Pancreas (tissue), 10 donors: ENCODE measurements at regions not wholly inside any gene's neighbourhood (a gene's known extent, or its start where the extent isn't known, plus 50 kb on each side); places are given as distances from the start of the nearest gene placed in this dataset.
A peak's percentile ranks its signal among the peaks of the same experiment; 100 is the strongest.

Experiments
- ATAC-seq, 4 donors: fragments of 200-7000 bp; cut with Tn5 transposase; one replicate each; pipeline versions ENCODE4 v1.8.0 to v1.9.1; 2020; ENCODE audit warnings: mild to moderate bottlenecking in 4 of 4, moderate library complexity in 4 of 4
- DNase-seq, 6 donors: peaks; one replicate each; pipeline ENCODE4 v3.0.0-alpha.2; 2020
- FAIRE-seq: peaks from 2 replicates; lab custom pipeline; 2012; peaks lifted over from hg19 to GRCh38; lab: Jason Lieb, UNC
- H3K27ac ChIP-seq, 4 donors: fragments of 200-600 bp; sonication (generic); 1 replicate in 3 of 4; 2 replicates in 1 of 4; pipeline versions ENCODE4 v1.5.0 to v1.8.0; 2020
- H3K27me3 ChIP-seq, 4 donors: fragments of 200-600 bp; one replicate each; pipeline ENCODE4 v1.8.0; 2021
- H3K36me3 ChIP-seq, 3 donors: fragments of 200-600 bp; sonication (generic) in 1 of 3; one replicate each; pipeline versions ENCODE4 v1.5.0 to v1.8.0; 2020 to 2021
- H3K4me1 ChIP-seq, 3 donors: fragments of 200-600 bp; one replicate each; pipeline ENCODE4 v1.8.0; 2021
- H3K4me3 ChIP-seq, 4 donors: fragments of 200-600 bp; sonication (generic) in 2 of 4; one replicate each; pipeline versions ENCODE4 v1.5.0 to v1.8.0; 2020 to 2021
- H3K9me3 ChIP-seq, 4 donors: fragments of 200-600 bp; one replicate each; pipeline ENCODE4 v1.8.0; 2021
- CTCF ChIP-seq, 4 donors: fragments of 200-600 bp; sonication (generic) in 3 of 4; IDR thresholded peaks; one replicate each; pipeline versions ENCODE4 v1.5.0 to v1.8.0; 2021; ENCODE audit warnings: antibody characterized with exemption in 4 of 4
- WGBS, 2 donors: extraction: QIAGEN DNeasy Blood & Tissue Kit; methylation state at CpG; one replicate each; pipeline ENCODE4 v1.1.7; 2013; 5-methylcytosine and 5-hydroxymethylcytosine counted together
- intact Hi-C, 3 donors: fragments of 100-400 bp; cut with DNase I; formaldehyde crosslinking; loops; one replicate each; pipeline versions ENCODE4 v1.11.1 to v1.14.2; 2022
- donor health status: healthy with polysubstance abuse.
- donor health status: DM: no; HTN: no; CAD: no; lungs with moderate emphysema.
- donor health status: DM: no; HTN: no; CAD: no.
- donor health status: control.
- donor health status: control.
- donor health status: Bipolar disorder and iron deficiency.
- donor health status: DM: yes; HTN: yes; CAD: no.
- donor health status: DM: no; HTN: no; CAD: no.
- donor health status: DM: no; HTN: no; CAD: no.
- donor health status: DM: yes; HTN: yes; CAD: no.

- no peak overlapping the region for H3K27ac ChIP-seq
- no peak for FAIRE-seq
- no peaks in the 10 kb centered on the region for H3K36me3 ChIP-seq
- WGBS, 2 donors: 73 to 74% methylated on average over 5 of the region's 5 CpGs
- no peak for TF ChIP-seq CTCF (IDR thresholded peaks at IDR 0.05)
- H3K9me3 ChIP-seq: no peaks in the 10 kb centered on the region
- H3K27me3 ChIP-seq: no peaks in the 10 kb centered on the region
- ATAC-seq: no peak
- H3K4me1 ChIP-seq: no peaks in the 10 kb centered on the region
- H3K4me3 ChIP-seq: no peak overlapping the region
- intact Hi-C loops: no loop called here
- no peak for DNase-seq
Observed at GRCh38 chr11:116400081-116400480, 372.7 kb downstream of the BUD13 start.

- DNase-seq: no peak
- intact Hi-C loops: no loop called here
Observed at GRCh38 chr11:116397602-116398084, 375.1 kb downstream of the BUD13 start.

GRCh38 chr11:116396331-116396730, 376.5 kb downstream of the BUD13 start:
- no peak for TF ChIP-seq CTCF (IDR thresholded peaks at IDR 0.05)
- no peaks in the 10 kb centered on the region for H3K4me1 ChIP-seq
- DNase-seq: no peak
- WGBS, 2 donors: 35 to 38% methylated on average over 2 of the region's 2 CpGs
- no peak for FAIRE-seq
- H3K36me3 ChIP-seq: no peaks in the 10 kb centered on the region
- H3K27me3 ChIP-seq: no peaks in the 10 kb centered on the region
- H3K27ac ChIP-seq: no peak overlapping the region
- no peaks in the 10 kb centered on the region for H3K9me3 ChIP-seq
- no peak for ATAC-seq
- H3K4me3 ChIP-seq: no peak overlapping the region
- intact Hi-C loops: no loop called here

More at GRCh38 chr11:116397602-116398084, 375.1 kb downstream of the BUD13 start:
- TF ChIP-seq CTCF (IDR thresholded peaks at IDR 0.05): no peak
- 49 to 54% methylated on average over 4 of the region's 4 CpGs for WGBS, 2 donors
- Histone ChIP-seq H3K4me3 (no peak overlapping the region), H3K4me1 (no peaks in the 10 kb centered on the region), H3K27ac (no peak overlapping the region), H3K27me3 (no peaks in the 10 kb centered on the region), H3K36me3 (no peaks in the 10 kb centered on the region), H3K9me3 (no peaks in the 10 kb centered on the region)
- ATAC-seq: peak in 1 of 4 donors; percentile 24
- no peak for FAIRE-seq

- DNase-seq (no peak), FAIRE-seq (no peak), ATAC-seq (no peak)
Observed at GRCh38 chr11:116394022-116394421, 378.8 kb downstream of the BUD13 start.

More at GRCh38 chr11:116394022-116394421, 378.8 kb downstream of the BUD13 start:
- intact Hi-C loops: no loop called here
- Histone ChIP-seq H3K9me3 (no peaks in the 10 kb centered on the region), H3K27ac (no peak overlapping the region), H3K36me3 (no peaks in the 10 kb centered on the region), H3K27me3 (no peaks in the 10 kb centered on the region), H3K4me1 (no peaks in the 10 kb centered on the region), H3K4me3 (no peak overlapping the region)
- WGBS, 2 donors: 36 to 38% methylated on average over 3 of the region's 3 CpGs
- TF ChIP-seq CTCF (IDR thresholded peaks at IDR 0.05): no peak
